ENCODE measurements at regions not wholly inside any gene's neighbourhood (a gene's known extent, or its start where the extent isn't known, plus 50 kb on each side); places are given as distances from the start of the nearest gene placed in this dataset.
"Not testable (repeated sequence)": the region's sequence is repeated elsewhere in the genome, so short reads cannot be mapped to it uniquely, and the experiment has no call there.

DNA sequence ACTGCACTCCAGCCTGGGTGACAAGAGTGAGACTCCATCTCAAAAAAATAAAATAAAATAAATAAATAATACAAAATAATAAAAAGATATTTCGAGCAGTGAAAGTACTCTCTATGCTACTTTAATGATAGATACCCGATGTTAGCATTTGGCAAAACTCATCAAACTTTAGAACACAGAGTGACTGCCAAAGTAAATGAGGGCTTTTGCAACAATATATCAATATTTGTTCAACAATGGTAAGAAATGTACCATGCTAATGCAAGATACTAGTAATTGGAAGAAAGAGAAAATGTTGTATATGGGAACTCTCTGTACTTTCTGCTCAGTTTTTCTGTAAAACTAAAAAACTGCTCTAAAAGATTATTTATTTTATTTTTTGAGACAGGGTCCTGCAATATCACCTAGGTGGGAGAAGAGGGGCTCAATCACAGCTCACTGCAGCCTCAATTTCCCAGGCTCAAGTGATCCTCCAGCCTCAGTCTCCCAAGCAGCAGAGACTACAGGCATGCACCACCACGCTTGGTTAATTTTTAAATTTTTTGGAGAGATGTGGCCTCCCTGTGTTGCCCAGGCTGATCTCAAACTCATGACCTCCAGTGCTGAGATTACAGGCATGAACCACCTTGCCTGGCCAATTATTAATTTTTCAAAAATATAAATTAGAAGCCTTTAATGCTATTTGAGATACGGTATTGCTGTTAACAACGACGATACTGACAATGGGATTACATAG is 650.5 kb upstream of the NR2F2 start:
- Mint-ChIP-seq H3K27me3 (ENCODE audit: low read depth) (peaks cover 4% of the 10 kb centered on the region), H3K4me1 (ENCODE audit: low read depth) (no peaks in the 10 kb centered on the region), H3K4me3 (no peak overlapping the region), H3K9me3 (peaks cover 6% of the 10 kb centered on the region), H3K36me3 (ENCODE audit: low read depth) (no peaks in the 10 kb centered on the region), H3K27ac (no peak overlapping the region)

GRCh38 chr15:95680728-95681127 is 649.8 kb upstream of the NR2F2 start:
- H3K9me3 Mint-ChIP-seq, result peaks cover 1% of the 10 kb centered on the region
- peaks cover 4% of the 10 kb centered on the region for H3K27me3 Mint-ChIP-seq (ENCODE audit: low read depth)
- H3K27ac Mint-ChIP-seq, result no peak overlapping the region
- H3K4me1 Mint-ChIP-seq (ENCODE audit: low read depth), result no peaks in the 10 kb centered on the region
- H3K36me3 Mint-ChIP-seq (ENCODE audit: low read depth), result no peaks in the 10 kb centered on the region
- H3K4me3 Mint-ChIP-seq, result no peak overlapping the region

DNA sequence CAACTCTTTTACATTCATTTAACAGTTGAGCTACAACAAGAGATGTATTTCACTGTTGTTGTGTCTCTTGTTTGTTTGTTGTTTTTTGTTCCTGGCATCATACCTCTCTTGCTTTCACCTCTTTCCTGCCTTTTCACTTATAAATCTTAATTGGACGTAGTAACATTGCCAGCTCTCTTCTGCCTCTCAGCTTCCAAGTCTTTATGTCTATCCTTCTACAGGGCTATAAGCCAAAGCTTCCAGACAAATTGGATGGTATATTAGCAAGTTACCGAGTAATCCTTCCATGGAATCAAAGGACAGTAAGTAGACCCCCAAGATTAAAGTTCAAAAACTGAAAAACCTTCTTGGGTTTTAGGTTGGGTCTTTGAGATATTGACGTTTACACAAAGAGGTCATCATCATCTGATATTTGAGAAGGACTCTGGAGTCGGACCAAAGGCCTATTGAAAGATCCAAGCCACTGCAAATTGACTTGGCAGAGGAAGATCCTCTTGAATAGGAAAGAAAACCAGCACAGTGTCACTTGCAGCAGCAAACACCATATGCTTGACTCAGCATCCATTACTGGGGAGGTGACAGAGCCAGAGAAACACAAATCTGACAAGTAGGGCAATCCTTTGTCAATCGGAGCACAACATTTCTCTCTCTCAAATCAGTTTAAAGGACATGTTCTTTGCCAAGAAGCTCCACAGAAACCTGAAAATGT is 648.5 kb upstream of the NR2F2 start:
- peaks cover 4% of the 10 kb centered on the region for H3K27me3 Mint-ChIP-seq (ENCODE audit: low read depth)
- no peaks in the 10 kb centered on the region for H3K9me3 Mint-ChIP-seq
- no peaks in the 10 kb centered on the region for H3K4me1 Mint-ChIP-seq (ENCODE audit: low read depth)
- H3K36me3 Mint-ChIP-seq (ENCODE audit: low read depth), result no peaks in the 10 kb centered on the region
- H3K27ac Mint-ChIP-seq, result no peak overlapping the region
- no peak overlapping the region for H3K4me3 Mint-ChIP-seq

DNA sequence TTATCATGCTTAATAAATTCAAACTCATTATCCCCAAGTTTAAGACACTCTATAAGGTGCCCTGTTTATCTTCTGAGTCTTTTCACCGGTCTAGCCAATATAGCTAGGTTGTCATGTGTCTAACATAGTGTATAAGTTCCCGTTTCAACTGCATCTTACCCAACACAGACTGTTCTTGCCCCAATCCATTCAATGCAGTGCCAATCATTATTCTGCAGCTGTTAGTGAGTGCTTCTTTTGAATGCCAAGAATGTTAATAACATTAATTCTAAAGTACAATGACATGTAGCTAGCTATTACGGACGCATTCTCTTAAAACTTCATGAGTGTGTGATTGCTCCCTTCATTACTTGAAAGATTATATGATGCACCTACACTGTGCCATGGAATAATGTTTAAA is 646.4 kb upstream of the NR2F2 start:
- peaks cover 4% of the 10 kb centered on the region for H3K27me3 Mint-ChIP-seq (ENCODE audit: low read depth)
- no peak overlapping the region for H3K27ac Mint-ChIP-seq
- no peaks in the 10 kb centered on the region for H3K36me3 Mint-ChIP-seq (ENCODE audit: low read depth)
- no peak overlapping the region for H3K4me3 Mint-ChIP-seq
- H3K9me3 Mint-ChIP-seq, result no peaks in the 10 kb centered on the region
- no peaks in the 10 kb centered on the region for H3K4me1 Mint-ChIP-seq (ENCODE audit: low read depth)

GRCh38 chr15:95684693-95685115 is 645.8 kb upstream of the NR2F2 start:
- Mint-ChIP-seq H3K9me3 (no peaks in the 10 kb centered on the region), H3K27me3 (ENCODE audit: low read depth) (peaks cover 4% of the 10 kb centered on the region), H3K4me1 (ENCODE audit: low read depth) (no peaks in the 10 kb centered on the region), H3K27ac (no peak overlapping the region), H3K36me3 (ENCODE audit: low read depth) (no peaks in the 10 kb centered on the region), H3K4me3 (no peak overlapping the region)

DNA sequence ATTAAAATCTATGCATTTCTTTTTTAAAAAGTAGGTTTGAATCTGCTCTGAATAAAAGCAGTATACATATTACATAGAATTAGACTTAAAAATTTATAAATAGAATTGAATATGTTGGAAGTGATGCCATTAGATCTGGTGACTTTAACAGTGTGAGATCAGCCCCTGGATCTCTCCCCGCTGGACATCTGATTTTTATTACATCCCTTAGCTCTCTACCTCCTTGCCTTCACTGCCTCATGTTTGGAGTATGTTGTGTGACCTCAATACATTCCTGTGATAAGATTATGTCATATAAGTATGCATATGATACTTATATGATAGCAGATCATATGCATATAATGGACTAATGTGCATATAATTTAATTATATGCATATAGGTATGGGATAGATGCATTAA is 643.4 kb upstream of the NR2F2 start:
- H3K4me1 Mint-ChIP-seq (ENCODE audit: low read depth), result peaks cover 1% of the 10 kb centered on the region

DNA sequence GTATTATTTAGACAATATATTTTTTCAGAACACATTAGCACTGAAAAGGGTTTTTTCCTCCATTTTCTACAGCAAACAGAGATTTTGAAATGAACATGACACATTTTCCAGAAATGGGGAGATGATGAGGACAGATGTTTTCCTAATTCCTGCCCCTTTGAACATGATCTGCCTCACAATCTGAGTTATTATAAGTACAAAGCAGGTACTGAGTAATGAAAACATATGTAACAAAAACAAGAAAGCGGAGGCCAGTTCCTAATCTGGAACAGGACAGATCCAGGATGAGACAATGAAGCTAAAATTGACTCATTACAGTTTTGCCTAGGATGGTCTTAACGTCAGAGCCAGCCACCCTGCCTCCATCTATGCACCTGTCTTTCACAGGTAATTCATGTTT is 642.8 kb upstream of the NR2F2 start:
- Mint-ChIP-seq H3K36me3 (ENCODE audit: low read depth) (no peaks in the 10 kb centered on the region), H3K27ac (no peak overlapping the region), H3K4me1 (ENCODE audit: low read depth) (peaks cover 1% of the 10 kb centered on the region), H3K4me3 (no peak overlapping the region), H3K9me3 (no peaks in the 10 kb centered on the region), H3K27me3 (ENCODE audit: low read depth) (peaks cover 4% of the 10 kb centered on the region)

More for the DNA sequence above, 643.4 kb upstream of the NR2F2 start:
- no peak overlapping the region for H3K27ac Mint-ChIP-seq
- H3K9me3 Mint-ChIP-seq, result no peaks in the 10 kb centered on the region
- H3K36me3 Mint-ChIP-seq (ENCODE audit: low read depth), result no peaks in the 10 kb centered on the region
- no peak overlapping the region for H3K4me3 Mint-ChIP-seq
- peaks cover 4% of the 10 kb centered on the region for H3K27me3 Mint-ChIP-seq (ENCODE audit: low read depth)

- Mint-ChIP-seq H3K4me1 (ENCODE audit: low read depth) (peaks cover 1% of the 10 kb centered on the region), H3K4me3 (no peak overlapping the region), H3K27me3 (ENCODE audit: low read depth) (no peaks in the 10 kb centered on the region), H3K9me3 (peaks cover 18% of the 10 kb centered on the region), H3K36me3 (ENCODE audit: low read depth) (no peaks in the 10 kb centered on the region), H3K27ac (no peak overlapping the region)
Measured at GRCh38 chr15:95690631-95691340, 639.7 kb upstream of the NR2F2 start.

DNA sequence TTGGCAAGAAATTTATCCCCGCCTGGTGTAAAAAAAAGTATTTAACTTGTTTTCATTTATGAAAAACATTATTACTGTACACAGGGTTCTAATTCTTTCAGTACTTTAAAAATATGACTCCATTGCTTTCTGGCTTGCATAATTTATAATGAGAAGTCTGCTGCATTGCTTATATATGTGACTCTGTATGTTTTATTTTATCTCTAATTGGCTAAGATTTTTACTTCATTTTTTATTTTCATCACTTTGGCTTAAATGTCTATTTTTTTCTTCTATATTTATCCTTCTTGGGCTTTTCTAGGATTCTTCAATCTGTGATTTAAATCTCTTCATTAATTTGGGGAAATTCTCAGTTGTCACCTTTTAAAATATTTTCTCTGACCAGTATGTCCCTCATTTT is 636.6 kb upstream of the NR2F2 start:
- Mint-ChIP-seq H3K36me3 (ENCODE audit: low read depth) (no peaks in the 10 kb centered on the region), H3K4me3 (no peak overlapping the region), H3K9me3 (peaks cover 24% of the 10 kb centered on the region), H3K27ac (no peak overlapping the region), H3K27me3 (ENCODE audit: low read depth) (no peaks in the 10 kb centered on the region), H3K4me1 (ENCODE audit: low read depth) (peaks cover 1% of the 10 kb centered on the region)

DNA sequence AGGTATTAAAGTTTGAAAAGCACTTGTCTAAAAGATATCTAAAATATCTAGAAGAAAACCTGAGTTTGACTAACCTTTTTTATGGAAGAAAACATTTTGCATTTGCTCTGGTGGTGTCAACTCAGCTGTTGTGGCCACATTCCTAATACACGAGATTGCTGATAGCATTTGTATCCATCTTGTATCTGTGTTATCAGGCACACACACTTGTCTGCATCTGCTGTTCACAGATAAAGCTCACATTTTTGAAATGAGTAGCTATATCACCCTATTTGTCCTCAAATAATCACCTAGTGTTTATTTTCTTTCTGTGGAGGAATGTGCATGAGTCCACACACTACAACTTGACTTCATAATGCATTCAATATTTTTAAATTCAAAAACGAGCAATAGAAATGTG is 632.3 kb upstream of the NR2F2 start:
- peaks cover 47% of the 10 kb centered on the region for H3K9me3 Mint-ChIP-seq
- no peak overlapping the region for H3K27ac Mint-ChIP-seq
- no peak overlapping the region for H3K4me3 Mint-ChIP-seq
- no peaks in the 10 kb centered on the region for H3K27me3 Mint-ChIP-seq (ENCODE audit: low read depth)
- no peaks in the 10 kb centered on the region for H3K4me1 Mint-ChIP-seq (ENCODE audit: low read depth)
- no peaks in the 10 kb centered on the region for H3K36me3 Mint-ChIP-seq (ENCODE audit: low read depth)

DNA sequence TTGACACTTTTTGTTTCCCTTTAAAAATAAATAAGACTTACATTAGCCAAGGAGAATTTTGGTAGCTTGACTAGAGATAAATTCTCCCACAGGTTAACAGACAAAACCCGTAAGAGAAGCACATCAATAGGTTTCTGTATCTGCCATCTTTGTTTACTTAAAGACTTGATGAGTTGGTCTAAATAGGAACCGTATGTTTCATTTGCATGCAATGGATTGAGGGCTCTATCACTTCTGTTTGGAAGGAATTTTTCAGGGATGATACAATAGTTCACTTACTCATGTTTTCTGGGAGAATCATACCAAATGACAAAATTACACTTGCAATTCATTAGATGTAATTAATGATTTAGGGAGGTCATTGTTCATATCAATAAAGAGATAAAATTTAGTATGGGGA is 631.5 kb upstream of the NR2F2 start:
- Mint-ChIP-seq H3K4me1 (ENCODE audit: low read depth) (no peaks in the 10 kb centered on the region), H3K27ac (no peak overlapping the region), H3K27me3 (ENCODE audit: low read depth) (no peaks in the 10 kb centered on the region), H3K9me3 (peaks cover 44% of the 10 kb centered on the region), H3K36me3 (ENCODE audit: low read depth) (no peaks in the 10 kb centered on the region), H3K4me3 (no peak overlapping the region)

GRCh38 chr15:95699578-95699977 is 630.9 kb upstream of the NR2F2 start:
- H3K36me3 Mint-ChIP-seq (ENCODE audit: low read depth), result no peaks in the 10 kb centered on the region
- no peaks in the 10 kb centered on the region for H3K27me3 Mint-ChIP-seq (ENCODE audit: low read depth)
- no peaks in the 10 kb centered on the region for H3K4me1 Mint-ChIP-seq (ENCODE audit: low read depth)
- peaks cover 43% of the 10 kb centered on the region for H3K9me3 Mint-ChIP-seq
- no peak overlapping the region for H3K4me3 Mint-ChIP-seq
- no peak overlapping the region for H3K27ac Mint-ChIP-seq

DNA sequence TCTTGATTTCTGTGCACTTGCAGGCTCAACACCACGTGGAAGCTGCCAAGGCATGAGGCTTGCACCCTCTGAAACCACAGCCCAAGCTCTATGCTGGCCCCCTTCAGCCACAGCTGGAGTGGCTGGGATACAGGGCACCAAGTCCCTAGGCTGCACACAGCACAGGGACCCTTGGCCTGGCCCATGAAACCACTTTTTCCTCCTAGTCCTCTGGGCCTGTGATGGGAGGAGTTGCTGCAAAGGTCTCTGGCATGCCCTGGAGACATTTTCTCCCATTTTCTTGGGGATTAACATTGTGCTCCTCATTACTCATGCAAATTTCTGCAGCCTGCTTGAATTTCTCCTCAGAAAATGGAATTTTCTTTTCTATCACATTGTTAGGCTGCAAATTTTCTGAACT is 629.8 kb upstream of the NR2F2 start:
- not testable (repeated sequence) for H3K27me3 Mint-ChIP-seq (ENCODE audit: low read depth); H3K36me3 Mint-ChIP-seq (ENCODE audit: low read depth); H3K4me3 Mint-ChIP-seq; H3K4me1 Mint-ChIP-seq (ENCODE audit: low read depth); H3K27ac Mint-ChIP-seq
- H3K9me3 Mint-ChIP-seq, result peaks cover 43% of the 10 kb centered on the region

DNA sequence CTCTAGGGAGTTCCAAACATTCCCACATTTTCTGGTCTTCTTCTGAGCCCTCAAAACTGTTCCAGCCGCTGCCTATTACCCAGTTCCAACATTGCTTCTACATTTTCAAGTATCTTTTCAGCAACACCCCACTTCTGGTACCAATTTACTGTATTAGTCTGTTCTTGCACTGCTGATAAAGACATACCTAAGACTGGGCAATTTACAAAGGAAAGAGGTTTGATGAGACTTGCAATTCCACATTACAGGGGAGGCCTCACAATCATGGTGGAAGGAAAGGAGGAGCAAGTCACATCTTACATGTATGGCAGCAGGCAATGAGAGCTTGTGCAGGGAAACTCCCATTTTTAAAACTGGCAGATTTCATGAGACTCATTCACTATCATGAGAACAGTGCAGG is 629.1 kb upstream of the NR2F2 start:
- H3K27ac Mint-ChIP-seq, result no peak overlapping the region
- H3K9me3 Mint-ChIP-seq, result peaks cover 43% of the 10 kb centered on the region
- H3K4me1 Mint-ChIP-seq (ENCODE audit: low read depth), result no peaks in the 10 kb centered on the region
- no peak overlapping the region for H3K4me3 Mint-ChIP-seq
- no peaks in the 10 kb centered on the region for H3K27me3 Mint-ChIP-seq (ENCODE audit: low read depth)
- H3K36me3 Mint-ChIP-seq (ENCODE audit: low read depth), result no peaks in the 10 kb centered on the region
